ENCODE measurements at regions not wholly inside any gene's neighbourhood (a gene's known extent, or its start where the extent isn't known, plus 50 kb on each side); places are given as distances from the start of the nearest gene placed in this dataset.

DNA sequence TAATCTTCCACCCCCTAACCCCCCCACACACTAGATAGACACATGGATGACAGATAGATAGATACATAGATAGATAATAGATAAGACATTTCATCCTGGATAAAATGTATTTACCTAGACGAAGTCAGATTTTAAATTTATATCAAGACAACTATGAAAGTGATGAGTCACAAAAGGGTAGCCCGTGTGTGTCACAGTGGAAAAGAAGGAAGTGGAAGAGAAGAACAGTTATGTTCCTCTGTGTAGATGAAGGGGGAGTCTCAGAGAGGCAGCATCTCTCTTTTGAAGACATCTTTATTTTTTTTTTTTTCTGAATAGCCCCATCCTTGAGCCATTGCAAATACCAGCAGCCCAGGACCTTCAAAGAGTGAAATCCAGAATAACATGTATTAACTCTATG, 121.7 kb upstream of the VGLL2 start:
- POLR2A ChIA-PET (ENCODE audit: unreplicated experiment) = no interaction called here
- intact Hi-C loops (cut with micrococcal nuclease; ENCODE audit: unreplicated experiment) = no loop called here
- no peaks in the 10 kb centered on the region for H3K27me3 ChIP-seq (ENCODE audit: insufficient read depth, low read depth)
- H3K4me3 ChIP-seq = no peak overlapping the region
- TF ChIP-seq EZH2 (IDR thresholded peaks at IDR 0.05; ENCODE audit: low read depth) = no peak
- TF ChIP-seq, protein P1, sequence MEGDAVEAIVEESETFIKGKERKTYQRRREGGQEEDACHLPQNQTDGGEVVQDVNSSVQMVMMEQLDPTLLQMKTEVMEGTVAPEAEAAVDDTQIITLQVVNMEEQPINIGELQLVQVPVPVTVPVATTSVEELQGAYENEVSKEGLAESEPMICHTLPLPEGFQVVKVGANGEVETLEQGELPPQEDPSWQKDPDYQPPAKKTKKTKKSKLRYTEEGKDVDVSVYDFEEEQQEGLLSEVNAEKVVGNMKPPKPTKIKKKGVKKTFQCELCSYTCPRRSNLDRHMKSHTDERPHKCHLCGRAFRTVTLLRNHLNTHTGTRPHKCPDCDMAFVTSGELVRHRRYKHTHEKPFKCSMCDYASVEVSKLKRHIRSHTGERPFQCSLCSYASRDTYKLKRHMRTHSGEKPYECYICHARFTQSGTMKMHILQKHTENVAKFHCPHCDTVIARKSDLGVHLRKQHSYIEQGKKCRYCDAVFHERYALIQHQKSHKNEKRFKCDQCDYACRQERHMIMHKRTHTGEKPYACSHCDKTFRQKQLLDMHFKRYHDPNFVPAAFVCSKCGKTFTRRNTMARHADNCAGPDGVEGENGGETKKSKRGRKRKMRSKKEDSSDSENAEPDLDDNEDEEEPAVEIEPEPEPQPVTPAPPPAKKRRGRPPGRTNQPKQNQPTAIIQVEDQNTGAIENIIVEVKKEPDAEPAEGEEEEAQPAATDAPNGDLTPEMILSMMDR (conservative IDR thresholded peaks at IDR 0.05) = no peak
- H3F3A ChIP-seq (ENCODE audit: insufficient read depth, low read depth) = no peaks in the 10 kb centered on the region
- no peaks in the 10 kb centered on the region for H3K36me3 ChIP-seq (ENCODE audit: low read depth)
- H3K79me2 ChIP-seq (ENCODE audit: low read depth) = no peaks in the 10 kb centered on the region
- CTCF ChIA-PET = no interaction called here
- H3K4me1 ChIP-seq (replicated peaks; ENCODE audit: insufficient read depth) = no peaks in the 10 kb centered on the region
- H3K27ac ChIP-seq = no peak overlapping the region
- no TSS peak for BruUV-seq (replicated peaks)
- no peak overlapping the region for H2AFZ ChIP-seq
- no peak for DNase-seq
- H3K4me2 ChIP-seq = no peak overlapping the region
- no peaks in the 10 kb centered on the region for H4K20me1 ChIP-seq (ENCODE audit: insufficient read depth)
- H3K9me2 ChIP-seq (ENCODE audit: insufficient read depth) = no peaks in the 10 kb centered on the region; the same call in 1 of the 2 replicates
- H3K9me3 ChIP-seq (ENCODE audit: insufficient read depth, low read depth) = no peaks in the 10 kb centered on the region

DNA sequence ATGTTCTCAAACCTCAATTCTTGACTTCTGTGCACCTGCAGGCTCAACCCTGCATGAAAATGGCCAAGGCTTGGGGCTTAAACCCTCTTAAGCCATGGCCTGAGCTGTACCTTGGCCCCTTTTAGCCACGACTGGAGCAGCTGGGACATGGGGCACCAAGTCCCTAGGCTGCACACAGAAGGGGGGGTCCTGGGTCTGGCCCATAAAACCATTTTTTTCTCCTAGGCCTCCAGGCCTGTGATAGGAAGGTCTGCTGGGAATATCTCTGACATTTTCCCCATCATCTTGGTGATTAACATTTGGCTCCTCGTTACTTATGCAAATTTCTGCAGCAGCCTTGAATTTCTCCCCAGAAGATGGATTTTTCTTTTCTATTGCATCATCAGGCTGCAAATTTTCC, 119.4 kb upstream of the VGLL2 start:
- BruUV-seq (replicated peaks) = no TSS peak

DNA sequence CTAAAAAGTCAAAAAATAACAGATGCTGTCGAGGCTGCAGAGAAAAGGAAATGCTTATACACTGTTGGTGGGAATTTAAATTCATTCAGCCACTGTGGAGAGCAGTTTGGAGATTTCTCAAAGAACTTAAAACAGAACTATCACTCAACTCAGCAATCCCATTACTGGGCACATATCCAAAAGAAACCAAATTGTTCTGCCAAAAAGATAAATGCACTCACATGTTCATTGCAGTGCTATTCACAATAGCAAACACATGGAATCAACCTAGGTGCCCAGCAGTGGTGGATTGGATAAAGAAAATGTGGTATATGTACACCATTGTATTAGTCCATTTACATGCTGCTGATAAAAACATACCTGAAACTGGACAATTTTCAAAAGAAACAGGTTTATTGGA, 116.0 kb upstream of the VGLL2 start:
- H3K9me3 ChIP-seq (ENCODE audit: insufficient read depth, low read depth) = no peaks in the 10 kb centered on the region
- POLR2A ChIA-PET (ENCODE audit: unreplicated experiment) = no interaction called here
- TF ChIP-seq EZH2 (IDR thresholded peaks at IDR 0.05; ENCODE audit: low read depth) = no peak
- TF ChIP-seq, protein P1 (conservative IDR thresholded peaks at IDR 0.05) = no peak

More for the DNA sequence above, 119.4 kb upstream of the VGLL2 start:
- no peak for TF ChIP-seq EZH2 (IDR thresholded peaks at IDR 0.05; ENCODE audit: low read depth)
- TF ChIP-seq, protein P1 (conservative IDR thresholded peaks at IDR 0.05) = no peak
- Histone ChIP-seq H3K27me3 (ENCODE audit: insufficient read depth, low read depth) (no peaks in the 10 kb centered on the region), H3K4me3 (no peak overlapping the region), H3K27ac (no peak overlapping the region), H3K79me2 (ENCODE audit: low read depth) (no peaks in the 10 kb centered on the region), H4K20me1 (ENCODE audit: insufficient read depth) (no peaks in the 10 kb centered on the region), H3K9me3 (ENCODE audit: insufficient read depth, low read depth) (no peaks in the 10 kb centered on the region), H3K4me1 (replicated peaks; ENCODE audit: insufficient read depth) (no peaks in the 10 kb centered on the region), H2AFZ (no peak overlapping the region), H3K9me2 (ENCODE audit: insufficient read depth) (no peaks in the 10 kb centered on the region; the same call in 1 of the 2 replicates), H3K4me2 (no peak overlapping the region), H3K36me3 (ENCODE audit: low read depth) (no peaks in the 10 kb centered on the region), H3F3A (ENCODE audit: insufficient read depth, low read depth) (no peaks in the 10 kb centered on the region)
- CTCF ChIA-PET = no interaction called here
- DNase-seq = no peak
- POLR2A ChIA-PET (ENCODE audit: unreplicated experiment) = no interaction called here
- intact Hi-C loops (cut with micrococcal nuclease; ENCODE audit: unreplicated experiment) = no loop called here

More for the DNA sequence above, 116.0 kb upstream of the VGLL2 start:
- CTCF ChIA-PET = no interaction called here
- H4K20me1 ChIP-seq (ENCODE audit: insufficient read depth) = no peaks in the 10 kb centered on the region
- BruUV-seq (replicated peaks) = no TSS peak
- H3K27ac ChIP-seq = no peak overlapping the region
- no peaks in the 10 kb centered on the region for H3K9me2 ChIP-seq (ENCODE audit: insufficient read depth)
- DNase-seq = no peak
- no peaks in the 10 kb centered on the region for H3K36me3 ChIP-seq (ENCODE audit: low read depth)
- no peaks in the 10 kb centered on the region for H3F3A ChIP-seq (ENCODE audit: insufficient read depth, low read depth)
- no peak overlapping the region for H3K4me2 ChIP-seq
- no peaks in the 10 kb centered on the region for H3K27me3 ChIP-seq (ENCODE audit: insufficient read depth, low read depth)
- H3K79me2 ChIP-seq (ENCODE audit: low read depth) = no peaks in the 10 kb centered on the region
- no peak overlapping the region for H2AFZ ChIP-seq
- H3K4me3 ChIP-seq = no peak overlapping the region
- intact Hi-C loops (cut with micrococcal nuclease; ENCODE audit: unreplicated experiment) = no loop called here
- H3K4me1 ChIP-seq (replicated peaks; ENCODE audit: insufficient read depth) = no peaks in the 10 kb centered on the region
